GM21786 (cell line): ENCODE measurements at regions not wholly inside any gene's neighbourhood (a gene's known extent, or its start where the extent isn't known, plus 50 kb on each side); places are given as distances from the start of the nearest gene placed in this dataset.
"Not testable (repeated sequence)": the region's sequence is repeated elsewhere in the genome, so short reads cannot be mapped to it uniquely, and the experiment has no call there.

Experiments used
- ATAC-seq: cut with Tn5 transposase; IDR thresholded peaks from one replicate; pipeline ENCODE4 v1.9.1; 2021; ENCODE audit not compliant: unreplicated experiment

GRCh38 chr5:118611332-118611945, 376.9 kb downstream of the DTWD2 start:
- no peak for ATAC-seq

GRCh38 chr5:118606940-118607339, 381.4 kb downstream of the DTWD2 start:
- ATAC-seq = no peak

- no peak for ATAC-seq
Observed at GRCh38 chr5:118605761-118606160, 382.6 kb downstream of the DTWD2 start.

- ATAC-seq = no peak
Observed at GRCh38 chr5:118604106-118604505, 384.2 kb downstream of the DTWD2 start.

- no peak for ATAC-seq
Observed at GRCh38 chr5:118603278-118603677, 385.1 kb downstream of the DTWD2 start.

- no peak for ATAC-seq
Observed at GRCh38 chr5:118598311-118598710, 390.0 kb downstream of the DTWD2 start.

GRCh38 chr5:118597543-118597942, 390.8 kb downstream of the DTWD2 start:
- no peak for ATAC-seq

- no peak for ATAC-seq
Observed at GRCh38 chr5:118596255-118596654, 392.1 kb downstream of the DTWD2 start.

GRCh38 chr5:118593003-118593328, 395.4 kb downstream of the DTWD2 start:
- no peak for ATAC-seq

GRCh38 chr5:118592229-118593002, 395.9 kb downstream of the DTWD2 start:
- ATAC-seq = no peak

- no peak for ATAC-seq
Observed at GRCh38 chr5:118590806-118591205, 397.5 kb downstream of the DTWD2 start.

GRCh38 chr5:118580949-118581348, 407.4 kb downstream of the DTWD2 start:
- ATAC-seq = no peak

- ATAC-seq = no peak
Observed at GRCh38 chr5:118578093-118578492, 410.3 kb downstream of the DTWD2 start.

GRCh38 chr5:118577621-118578020, 410.7 kb downstream of the DTWD2 start:
- no peak for ATAC-seq

- not testable (repeated sequence) for ATAC-seq
Observed at GRCh38 chr5:118570276-118570675, 418.1 kb downstream of the DTWD2 start.

- ATAC-seq = not testable (repeated sequence)
Observed at GRCh38 chr5:118569596-118569995, 418.8 kb downstream of the DTWD2 start.

- ATAC-seq = no peak
Observed at GRCh38 chr5:118565335-118565971, 422.9 kb downstream of the DTWD2 start.

- ATAC-seq = no peak
Observed at GRCh38 chr5:118561971-118562370, 426.4 kb downstream of the DTWD2 start.

- no peak for ATAC-seq
Observed at GRCh38 chr5:118561235-118561634, 427.1 kb downstream of the DTWD2 start.

- no peak for ATAC-seq
Observed at GRCh38 chr5:118558871-118559270, 429.5 kb downstream of the DTWD2 start.

GRCh38 chr5:118557251-118557661, 431.1 kb downstream of the DTWD2 start:
- ATAC-seq = no peak

- no peak for ATAC-seq
Observed at GRCh38 chr5:118556792-118557191, 431.6 kb downstream of the DTWD2 start.
